22Rv1 (cell line): ENCODE measurements at regions not wholly inside any gene's neighbourhood (a gene's known extent, or its start where the extent isn't known, plus 50 kb on each side); places are given as distances from the start of the nearest gene placed in this dataset.

ENCODE experiments used
- CTCF ChIP-seq: fragments of 450-650 bp; IDR thresholded peaks from 2 replicates; pipeline ENCODE4 v1.5.1; 2017; ENCODE audit warnings: mild to moderate bottlenecking
- ZFX ChIP-seq: fragments of 450-650 bp; IDR thresholded peaks from 2 replicates; pipeline ENCODE4 v1.6.1; 2017; ENCODE audit warnings: antibody characterized with exemption, borderline replicate concordance

GRCh38 chr21:16767201-16767600 lies 745.6 kb upstream of the CXADR start:
- TF ChIP-seq CTCF, result no peak
- TF ChIP-seq ZFX, result no peak
